Lower leg skin (tissue), 4 donors: ENCODE measurements at regions not wholly inside any gene's neighbourhood (a gene's known extent, or its start where the extent isn't known, plus 50 kb on each side); places are given as distances from the start of the nearest gene placed in this dataset.

Source experiments
- DNase-seq, 2 donors: peaks; one replicate each; pipeline ENCODE4 v3.0.0-alpha.2; 2019; ENCODE audit warnings: low spot score in 2 of 2
- H3K4me3 ChIP-seq: fragments of 200-600 bp; sonication (generic); 2 replicates; pipeline ENCODE4 v1.5.1; 2017; ENCODE audit warnings: mild to moderate bottlenecking, low read depth; ENCODE audit not compliant: poor library complexity, severe bottlenecking
- CTCF ChIP-seq, 3 donors: fragments of 450-650 bp; IDR thresholded peaks; one replicate each; pipeline ENCODE4 v1.5.1; 2016; ENCODE audit warnings: antibody characterized with exemption in 3 of 3, mild to moderate bottlenecking in 3 of 3, moderate library complexity in 2 of 3
- POLR2A ChIP-seq, 2 donors: fragments of 450-650 bp; IDR thresholded peaks; one replicate each; pipeline ENCODE4 v1.6.1; 2016 to 2017; ENCODE audit warnings: antibody characterized with exemption in 2 of 2, mild to moderate bottlenecking in 1 of 2, moderate library complexity in 1 of 2
- WGBS, 2 donors: methylation state at CpG; one replicate each; pipeline ENCODE4 v1.1.5; 2018; 5-methylcytosine and 5-hydroxymethylcytosine counted together
- intact Hi-C: fragments of 100-400 bp; cut with DNase I; formaldehyde crosslinking; loops from one replicate; pipeline ENCODE4 v1.15.0; 2023; ENCODE audit warnings: low total_unique reads

- 69 to 80% methylated on average over 4 of the region's 4 CpGs for WGBS, 2 donors
- H3K4me3 ChIP-seq: no peak overlapping the region
- TF ChIP-seq POLR2A (IDR thresholded peaks at IDR 0.05) (no peak), CTCF (IDR thresholded peaks at IDR 0.05) (no peak)
- DNase-seq: no peak
- intact Hi-C loops: no loop called here
Observed at GRCh38 chr5:92899611-92900010, 681.4 kb downstream of the NR2F1-AS1 start.

- intact Hi-C loops: no loop called here
- TF ChIP-seq POLR2A (IDR thresholded peaks at IDR 0.05): no peak
- TF ChIP-seq CTCF (IDR thresholded peaks at IDR 0.05): no peak
- H3K4me3 ChIP-seq: no peak overlapping the region
- no peak for DNase-seq
Observed at GRCh38 chr5:92896722-92897121, 684.3 kb downstream of the NR2F1-AS1 start.

GRCh38 chr5:92890841-92891244 is 690.2 kb downstream of the NR2F1-AS1 start:
- DNase-seq: no peak
- WGBS, 2 donors: 82% methylated on average over 2 of the region's 2 CpGs
- TF ChIP-seq POLR2A (IDR thresholded peaks at IDR 0.05): no peak
- TF ChIP-seq CTCF (IDR thresholded peaks at IDR 0.05): no peak
- intact Hi-C loops: no loop called here
- H3K4me3 ChIP-seq: no peak overlapping the region

- no peak overlapping the region for H3K4me3 ChIP-seq
- 100% methylated on average over 1 of the region's 1 CpG for WGBS, 2 donors
- intact Hi-C loops: no loop called here
- no peak for DNase-seq
- no peak for TF ChIP-seq POLR2A (IDR thresholded peaks at IDR 0.05)
- no peak for TF ChIP-seq CTCF (IDR thresholded peaks at IDR 0.05)
Observed at GRCh38 chr5:92889140-92889539, 691.9 kb downstream of the NR2F1-AS1 start.

- H3K4me3 ChIP-seq: no peak overlapping the region
- 44% methylated on average over 2 of the region's 2 CpGs for WGBS, 2 donors
- TF ChIP-seq CTCF (IDR thresholded peaks at IDR 0.05): no peak
- no peak for TF ChIP-seq POLR2A (IDR thresholded peaks at IDR 0.05)
- intact Hi-C loops: no loop called here
- no peak for DNase-seq
Observed at GRCh38 chr5:92887254-92887653, 693.8 kb downstream of the NR2F1-AS1 start.

GRCh38 chr5:92886751-92887150 is 694.3 kb downstream of the NR2F1-AS1 start:
- no peak for DNase-seq
- TF ChIP-seq CTCF (IDR thresholded peaks at IDR 0.05): no peak
- no peak for TF ChIP-seq POLR2A (IDR thresholded peaks at IDR 0.05)
- WGBS, 2 donors: 26 to 43% methylated on average over 3 of the region's 3 CpGs
- H3K4me3 ChIP-seq: no peak overlapping the region
- intact Hi-C loops: no loop called here
